Progenitor cell of endocrine pancreas (in vitro differentiated cells): ENCODE measurements at regions not wholly inside any gene's neighbourhood (a gene's known extent, or its start where the extent isn't known, plus 50 kb on each side); places are given as distances from the start of the nearest gene placed in this dataset.
"Not testable (repeated sequence)": the region's sequence is repeated elsewhere in the genome, so short reads cannot be mapped to it uniquely, and the experiment has no call there.

Experiments
- DNase-seq: peaks from one replicate; pipeline ENCODE4 v3.0.0; 2021; ENCODE audit warnings: low spot score; ENCODE audit not compliant: unreplicated experiment
- H3K27ac Mint-ChIP-seq: 2 replicates; pipeline ENCODE4 v1.8.0; 2021; ENCODE audit warnings: mild to moderate bottlenecking, moderate library complexity, mixed read lengths
- H3K27me3 Mint-ChIP-seq: 2 replicates; pipeline ENCODE4 v1.8.0; 2021; ENCODE audit warnings: mixed read lengths
- H3K36me3 Mint-ChIP-seq: 2 replicates; pipeline ENCODE4 v1.8.0; 2022; ENCODE audit warnings: mixed read lengths; ENCODE audit not compliant: insufficient read depth
- H3K4me1 Mint-ChIP-seq: 2 replicates; pipeline ENCODE4 v1.8.0; 2021; ENCODE audit warnings: low read depth, mixed read lengths
- H3K4me3 Mint-ChIP-seq: 2 replicates; pipeline ENCODE4 v1.8.0; 2021; ENCODE audit warnings: low read depth, mild to moderate bottlenecking, moderate library complexity, mixed read lengths
- H3K9me3 Mint-ChIP-seq: 2 replicates; pipeline ENCODE4 v1.8.0; 2021; ENCODE audit warnings: low read depth, mixed read lengths
- CTCF ChIP-seq: fragments of 200-600 bp; sonication (generic); IDR thresholded peaks from one replicate; pipeline ENCODE4 v1.5.0; 2021; ENCODE audit warnings: antibody characterized with exemption, mild to moderate bottlenecking; ENCODE audit not compliant: unreplicated experiment

GRCh38 chr21:20026543-20026942 is 971.7 kb upstream of the NCAM2 start:
- DNase-seq = no peak
- Mint-ChIP-seq H3K27ac (no peak overlapping the region), H3K36me3 (no peaks in the 10 kb centered on the region), H3K27me3 (no peaks in the 10 kb centered on the region), H3K4me3 (no peak overlapping the region), H3K4me1 (no peaks in the 10 kb centered on the region), H3K9me3 (no peaks in the 10 kb centered on the region)
- no peak for TF ChIP-seq CTCF

GRCh38 chr21:20030390-20030789 is 967.8 kb upstream of the NCAM2 start:
- Mint-ChIP-seq H3K9me3 (no peaks in the 10 kb centered on the region), H3K36me3 (no peaks in the 10 kb centered on the region), H3K4me3 (no peak overlapping the region), H3K27me3 (no peaks in the 10 kb centered on the region), H3K27ac (no peak overlapping the region), H3K4me1 (no peaks in the 10 kb centered on the region)
- no peak for DNase-seq
- no peak for TF ChIP-seq CTCF

GRCh38 chr21:20031807-20032206 is 966.4 kb upstream of the NCAM2 start:
- Mint-ChIP-seq H3K27me3 (no peaks in the 10 kb centered on the region), H3K4me1 (no peaks in the 10 kb centered on the region), H3K9me3 (no peaks in the 10 kb centered on the region), H3K27ac (no peak overlapping the region), H3K4me3 (no peak overlapping the region), H3K36me3 (no peaks in the 10 kb centered on the region)
- TF ChIP-seq CTCF = no peak
- DNase-seq = no peak

GRCh38 chr21:20040768-20041167 is 957.4 kb upstream of the NCAM2 start:
- H3K27ac Mint-ChIP-seq = no peak overlapping the region
- peak; percentile 48 for TF ChIP-seq CTCF
- H3K27me3 Mint-ChIP-seq = no peaks in the 10 kb centered on the region
- H3K36me3 Mint-ChIP-seq = no peaks in the 10 kb centered on the region
- peaks cover 9% of the 10 kb centered on the region for H3K9me3 Mint-ChIP-seq
- DNase-seq = no peak
- no peak overlapping the region for H3K4me3 Mint-ChIP-seq
- peaks cover 1% of the 10 kb centered on the region for H3K4me1 Mint-ChIP-seq

- Mint-ChIP-seq H3K27ac (no peak overlapping the region), H3K4me1 (peaks cover 1% of the 10 kb centered on the region), H3K9me3 (peaks cover 6% of the 10 kb centered on the region), H3K27me3 (no peaks in the 10 kb centered on the region), H3K36me3 (no peaks in the 10 kb centered on the region), H3K4me3 (no peak overlapping the region)
- no peak for DNase-seq
- no peak for TF ChIP-seq CTCF
Measured at GRCh38 chr21:20045197-20045596, 953.0 kb upstream of the NCAM2 start.

- H3K4me3 Mint-ChIP-seq, H3K9me3 Mint-ChIP-seq, H3K36me3 Mint-ChIP-seq, H3K27ac Mint-ChIP-seq, H3K4me1 Mint-ChIP-seq, H3K27me3 Mint-ChIP-seq, DNase-seq: not testable (repeated sequence)
Measured at GRCh38 chr21:20048130-20048837, 949.9 kb upstream of the NCAM2 start.
